Panc1 (cell line): ENCODE measurements at regions not wholly inside any gene's neighbourhood (a gene's known extent, or its start where the extent isn't known, plus 50 kb on each side); places are given as distances from the start of the nearest gene placed in this dataset.

Source experiments
- ATAC-seq: fragments of 200-7000 bp; cut with Tn5 transposase; 2 replicates; pipeline ENCODE4 v1.9.1; 2020; ENCODE audit warnings: mild to moderate bottlenecking, moderate library complexity
- BruUV-seq: library from RNA; stranded (reverse); fragments of 400-500 nt; replicated peaks from 2 replicates; lab custom pipeline; 2021; lab: Mats Ljungman, UMichigan
- CTCF ChIA-PET: fragments of 300-600 bp; sonication (Branson Sonifier 250); formaldehyde crosslinking; loops from one replicate; lab custom pipeline; 2022; ENCODE audit warnings: antibody characterized with exemption; lab: Charles Lee
- POLR2A ChIA-PET: fragments of 300-600 bp; sonication (Branson Sonifier 250); formaldehyde crosslinking; loops from one replicate; lab custom pipeline; 2022; ENCODE audit warnings: antibody characterized with exemption; lab: Charles Lee
- DNase-seq: peaks from one replicate; pipeline ENCODE4 v3.0.0-alpha.2; 2010; ENCODE audit warnings: low read depth, low spot score
- H3K27ac ChIP-seq: 2 replicates; pipeline ENCODE4 v1.5.1; 2011; ENCODE audit warnings: mild to moderate bottlenecking, low read length, inconsistent platforms
- H3K27me3 ChIP-seq: fragments of 200-500 bp; sonication (Bioruptor generic); 2 replicates; pipeline ENCODE4 v1.6.0; 2014; ENCODE audit warnings: low read length, inconsistent platforms; ENCODE audit not compliant: control insufficient read depth, insufficient read depth
- H3K36me3 ChIP-seq: fragments of 200-500 bp; sonication (Bioruptor generic); 2 replicates; pipeline ENCODE4 v1.5.1; 2014; ENCODE audit warnings: inconsistent platforms, mild to moderate bottlenecking, low read length, moderate library complexity; ENCODE audit not compliant: control insufficient read depth, insufficient read depth
- H3K4me1 ChIP-seq: 2 replicates; pipeline ENCODE4 v1.5.1; 2011; ENCODE audit warnings: inconsistent platforms, mild to moderate bottlenecking, low read length, moderate library complexity; ENCODE audit not compliant: control insufficient read depth, insufficient read depth
- H3K4me3 ChIP-seq, 2 experiments: 2 replicates each; pipeline ENCODE4 v1.5.1; 2011 to 2012; ENCODE audit warnings: low read depth in 2 of 2, low read length in 2 of 2, mild to moderate bottlenecking in 2 of 2, inconsistent platforms in 1 of 2, moderate library complexity in 1 of 2
- H3K9me3 ChIP-seq: fragments of 200-500 bp; sonication (Bioruptor generic); 2 replicates; pipeline ENCODE4 v1.5.1; 2014; ENCODE audit warnings: low read depth, mild to moderate bottlenecking, inconsistent platforms, low read length, moderate library complexity; ENCODE audit not compliant: control insufficient read depth, insufficient read depth
- CTCF ChIP-seq: fragments of 450-650 bp; IDR thresholded peaks from 2 replicates; pipeline ENCODE4 v1.5.1; 2017; ENCODE audit warnings: mild to moderate bottlenecking
- POLR2AphosphoS5 ChIP-seq: IDR thresholded peaks from 2 replicates; pipeline ENCODE4 v1.6.1; 2012; ENCODE audit warnings: mild to moderate bottlenecking, low read depth, low read length, moderate library complexity
- REST ChIP-seq, 2 experiments: IDR thresholded peaks; 2 replicates each; pipeline ENCODE4 v1.6.1; 2011 to 2012; ENCODE audit warnings: low read depth in 2 of 2, control low read depth in 1 of 2, low read length in 1 of 2, mild to moderate bottlenecking in 1 of 2, moderate library complexity in 1 of 2; ENCODE audit not compliant: insufficient read depth in 1 of 2
- SIN3A ChIP-seq: IDR thresholded peaks from 2 replicates; pipeline ENCODE4 v1.6.1; 2012; ENCODE audit warnings: low read depth, mild to moderate bottlenecking, low read length, moderate library complexity, borderline replicate concordance; ENCODE audit not compliant: insufficient read depth
- TCF7L2 ChIP-seq: IDR thresholded peaks from 2 replicates; pipeline ENCODE4 v1.6.1; 2011; ENCODE audit warnings: mild to moderate bottlenecking, low read depth, low read length, inconsistent platforms
- in situ Hi-C: cut with HindIII; loops from 2 replicates; pipeline ENCODE4 v1.10.0; 2016; ENCODE audit warnings: low sequenced_read_pairs, low pct_unique_long_range_greater_than_20kb
- intact Hi-C: fragments of 100-400 bp; cut with micrococcal nuclease; formaldehyde crosslinking; loops from one replicate; pipeline ENCODE4 v1.10.0; 2022; ENCODE audit not compliant: unreplicated experiment

GRCh38 chr3:46132565-46132964 lies 75.5 kb downstream of the CCR1 start:
- in situ Hi-C loops (no loop called here), intact Hi-C loops (no loop called here)
- no peak overlapping the region for H3K27ac ChIP-seq
- no peak for TF ChIP-seq SIN3A
- TF ChIP-seq POLR2AphosphoS5 = no peak
- no peak for TF ChIP-seq REST (IDR thresholded peaks at IDR 0.05; ENCODE audit: insufficient read depth in 1 of 2, low read depth in 2 of 2, low read length in 1 of 2)
- TF ChIP-seq CTCF = no peak
- no peak for TF ChIP-seq TCF7L2
- ChIA-PET POLR2A (no interaction called here), CTCF (no interaction called here)
- H3K27me3 ChIP-seq = no peaks in the 10 kb centered on the region
- BruUV-seq = no TSS peak
- H3K4me3 ChIP-seq = no peak overlapping the region
- H3K36me3 ChIP-seq = no peaks in the 10 kb centered on the region
- ATAC-seq (no peak), DNase-seq (no peak)
- H3K9me3 ChIP-seq = no peaks in the 10 kb centered on the region
- H3K4me1 ChIP-seq = no peaks in the 10 kb centered on the region

- Histone ChIP-seq H3K4me3 (no peak overlapping the region), H3K36me3 (no peaks in the 10 kb centered on the region), H3K9me3 (no peaks in the 10 kb centered on the region), H3K27me3 (no peaks in the 10 kb centered on the region), H3K27ac (no peak overlapping the region), H3K4me1 (no peaks in the 10 kb centered on the region)
- CTCF ChIA-PET = no interaction called here
- DNase-seq = no peak
- in situ Hi-C loops = no loop called here
- BruUV-seq = no TSS peak
- POLR2A ChIA-PET = no interaction called here
- no peak for ATAC-seq
- TF ChIP-seq CTCF (no peak), REST (IDR thresholded peaks at IDR 0.05; ENCODE audit: insufficient read depth in 1 of 2, low read depth in 2 of 2, low read length in 1 of 2) (no peak), TCF7L2 (no peak), SIN3A (no peak), POLR2AphosphoS5 (no peak)
- intact Hi-C loops = no loop called here
These were observed 76.1 kb downstream of the CCR1 start for GRCh38 chr3:46131884-46132450.
